ENCODE measurements at regions not wholly inside any gene's neighbourhood (a gene's known extent, or its start where the extent isn't known, plus 50 kb on each side); places are given as distances from the start of the nearest gene placed in this dataset.

GRCh38 chr2:147792966-147793617, 51.7 kb upstream of the ACVR2A start:
- no peaks in the 10 kb centered on the region for H3K36me3 Mint-ChIP-seq (ENCODE audit: low read depth)
- no peaks in the 10 kb centered on the region for H3K27me3 Mint-ChIP-seq
- H3K27ac Mint-ChIP-seq = no peak overlapping the region
- H3K9me3 ChIP-seq (ENCODE audit: control insufficient read depth, low read length, poor library complexity, severe bottlenecking) = peaks cover 4% of the 10 kb centered on the region
- H3K4me3 Mint-ChIP-seq = no peak overlapping the region
- no peak for ATAC-seq
- DNase-seq = no peak
- H3K4me1 Mint-ChIP-seq = peaks cover 9% of the 10 kb centered on the region

DNA sequence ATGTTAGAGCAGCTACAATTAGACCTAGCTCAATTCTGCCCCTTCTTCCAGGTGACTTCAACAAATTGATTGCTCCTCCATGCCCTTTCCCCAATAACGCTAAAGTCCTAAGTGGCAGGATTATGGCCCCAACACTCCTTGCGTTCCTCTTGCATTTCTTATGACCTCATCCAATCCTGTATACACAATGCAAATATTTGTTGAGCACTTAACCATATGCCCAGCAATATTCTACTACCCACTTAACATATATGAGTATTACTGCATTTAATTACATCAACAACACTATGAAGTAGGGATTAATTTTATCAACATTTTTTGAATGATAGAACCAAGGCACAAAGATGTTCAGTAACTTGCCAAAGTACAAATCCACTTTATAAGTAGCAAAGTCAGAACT, 54.2 kb upstream of the ACVR2A start:
- H3K4me1 Mint-ChIP-seq = no peaks in the 10 kb centered on the region
- H3K36me3 Mint-ChIP-seq (ENCODE audit: low read depth) = no peaks in the 10 kb centered on the region
- H3K4me3 Mint-ChIP-seq = no peak overlapping the region
- no peaks in the 10 kb centered on the region for H3K27me3 Mint-ChIP-seq
- DNase-seq = no peak
- no peak for ATAC-seq
- H3K27ac Mint-ChIP-seq = no peak overlapping the region
- peaks cover 4% of the 10 kb centered on the region for H3K9me3 ChIP-seq (ENCODE audit: control insufficient read depth, low read length, poor library complexity, severe bottlenecking)

GRCh38 chr2:147789720-147790119, 55.1 kb upstream of the ACVR2A start:
- H3K9me3 ChIP-seq (ENCODE audit: control insufficient read depth, low read length, poor library complexity, severe bottlenecking) = peaks cover 4% of the 10 kb centered on the region
- no peak overlapping the region for H3K27ac Mint-ChIP-seq
- H3K4me3 Mint-ChIP-seq = no peak overlapping the region
- H3K27me3 Mint-ChIP-seq = no peaks in the 10 kb centered on the region
- ATAC-seq = no peak
- H3K36me3 Mint-ChIP-seq (ENCODE audit: low read depth) = no peaks in the 10 kb centered on the region
- DNase-seq = no peak
- H3K4me1 Mint-ChIP-seq = no peaks in the 10 kb centered on the region

DNA sequence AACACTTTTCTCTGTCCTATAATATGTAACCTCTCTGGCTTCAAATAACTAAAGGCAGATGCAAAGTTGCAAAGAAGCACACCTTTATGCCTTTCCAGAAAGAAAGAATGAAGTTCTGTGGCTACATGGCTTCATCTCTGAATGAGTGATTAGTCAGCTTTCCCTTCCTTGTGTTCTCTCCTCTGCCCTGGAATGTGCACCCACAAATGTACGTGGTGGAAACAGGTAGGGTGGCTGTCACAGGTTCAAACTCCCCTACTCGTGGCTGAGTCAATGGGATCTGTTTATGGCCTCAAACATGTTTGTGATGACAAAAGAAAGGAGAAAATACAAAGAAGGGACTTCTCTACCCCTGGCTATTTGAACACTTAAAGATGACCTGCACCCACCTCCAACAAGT, 55.5 kb upstream of the ACVR2A start:
- H3K27ac Mint-ChIP-seq = no peak overlapping the region
- DNase-seq (no peak), ATAC-seq (no peak)
- no peaks in the 10 kb centered on the region for H3K36me3 Mint-ChIP-seq (ENCODE audit: low read depth)
- H3K9me3 ChIP-seq (ENCODE audit: control insufficient read depth, low read length, poor library complexity, severe bottlenecking) = peaks cover 4% of the 10 kb centered on the region
- no peaks in the 10 kb centered on the region for H3K27me3 Mint-ChIP-seq
- H3K4me3 Mint-ChIP-seq = no peak overlapping the region
- no peaks in the 10 kb centered on the region for H3K4me1 Mint-ChIP-seq

- no peak overlapping the region for H3K4me3 Mint-ChIP-seq
- no peaks in the 10 kb centered on the region for H3K9me3 ChIP-seq (ENCODE audit: control insufficient read depth, low read length, poor library complexity, severe bottlenecking)
- H3K27ac Mint-ChIP-seq = no peak overlapping the region
- no peaks in the 10 kb centered on the region for H3K27me3 Mint-ChIP-seq
- H3K36me3 Mint-ChIP-seq (ENCODE audit: low read depth) = no peaks in the 10 kb centered on the region
- DNase-seq (no peak), ATAC-seq (no peak)
- no peaks in the 10 kb centered on the region for H3K4me1 Mint-ChIP-seq
Observed at GRCh38 chr2:147782141-147782930, 62.5 kb upstream of the ACVR2A start.

DNA sequence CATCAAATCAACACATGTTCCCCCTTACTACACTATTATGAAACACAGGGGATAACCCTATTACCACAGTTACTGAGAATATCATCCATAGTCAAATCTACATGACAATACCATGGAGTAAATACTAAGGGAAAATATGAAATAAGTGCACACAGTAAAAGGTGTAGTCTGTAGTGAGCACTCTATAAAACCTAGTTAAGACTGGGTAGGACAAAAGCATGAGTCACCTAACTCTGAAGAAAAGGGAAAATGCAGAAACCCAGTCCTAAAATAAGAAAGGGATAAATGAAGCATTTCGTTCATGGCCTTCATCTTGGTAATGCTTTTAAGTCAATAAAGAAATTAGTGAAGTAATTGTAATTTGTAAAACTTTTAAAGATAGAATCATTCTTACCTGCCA, 65.4 kb upstream of the ACVR2A start:
- no peak for ATAC-seq
- Mint-ChIP-seq H3K4me3 (no peak overlapping the region), H3K4me1 (no peaks in the 10 kb centered on the region), H3K36me3 (ENCODE audit: low read depth) (no peaks in the 10 kb centered on the region), H3K27ac (no peak overlapping the region), H3K27me3 (no peaks in the 10 kb centered on the region)
- H3K9me3 ChIP-seq (ENCODE audit: control insufficient read depth, low read length, poor library complexity, severe bottlenecking) = no peaks in the 10 kb centered on the region
- DNase-seq = no peak

- H3K4me3 Mint-ChIP-seq = no peak overlapping the region
- H3K27ac Mint-ChIP-seq = no peak overlapping the region
- H3K4me1 Mint-ChIP-seq = peaks cover 4% of the 10 kb centered on the region
- no peaks in the 10 kb centered on the region for H3K27me3 Mint-ChIP-seq
- DNase-seq = no peak
- no peaks in the 10 kb centered on the region for H3K9me3 ChIP-seq (ENCODE audit: control insufficient read depth, low read length, poor library complexity, severe bottlenecking)
- no peak for ATAC-seq
- H3K36me3 Mint-ChIP-seq (ENCODE audit: low read depth) = peaks cover 2% of the 10 kb centered on the region
Observed at GRCh38 chr2:147777394-147777793, 67.4 kb upstream of the ACVR2A start.

GRCh38 chr2:147774805-147775204, 70.0 kb upstream of the ACVR2A start:
- H3K9me3 ChIP-seq (ENCODE audit: control insufficient read depth, low read length, poor library complexity, severe bottlenecking) = no peaks in the 10 kb centered on the region
- peaks cover 2% of the 10 kb centered on the region for H3K36me3 Mint-ChIP-seq (ENCODE audit: low read depth)
- no peak for ATAC-seq
- H3K4me3 Mint-ChIP-seq = no peak overlapping the region
- H3K4me1 Mint-ChIP-seq = peaks cover 4% of the 10 kb centered on the region
- no peak for DNase-seq
- H3K27me3 Mint-ChIP-seq = no peaks in the 10 kb centered on the region
- no peak overlapping the region for H3K27ac Mint-ChIP-seq

- no peak overlapping the region for H3K4me3 Mint-ChIP-seq
- DNase-seq (no peak), ATAC-seq (no peak)
- H3K9me3 ChIP-seq (ENCODE audit: control insufficient read depth, low read length, poor library complexity, severe bottlenecking) = no peaks in the 10 kb centered on the region
- H3K27me3 Mint-ChIP-seq = no peaks in the 10 kb centered on the region
- H3K4me1 Mint-ChIP-seq = peaks cover 4% of the 10 kb centered on the region
- H3K27ac Mint-ChIP-seq = no peak overlapping the region
- H3K36me3 Mint-ChIP-seq (ENCODE audit: low read depth) = peaks cover 2% of the 10 kb centered on the region
Observed at GRCh38 chr2:147773479-147773878, 71.3 kb upstream of the ACVR2A start.

- no peak for DNase-seq
- ATAC-seq = no peak
- Mint-ChIP-seq H3K27ac (no peak overlapping the region), H3K36me3 (ENCODE audit: low read depth) (peaks cover 2% of the 10 kb centered on the region), H3K27me3 (no peaks in the 10 kb centered on the region), H3K4me1 (peaks cover 4% of the 10 kb centered on the region), H3K4me3 (no peak overlapping the region)
- no peaks in the 10 kb centered on the region for H3K9me3 ChIP-seq (ENCODE audit: control insufficient read depth, low read length, poor library complexity, severe bottlenecking)
Observed at GRCh38 chr2:147772781-147773180, 72.0 kb upstream of the ACVR2A start.

DNA sequence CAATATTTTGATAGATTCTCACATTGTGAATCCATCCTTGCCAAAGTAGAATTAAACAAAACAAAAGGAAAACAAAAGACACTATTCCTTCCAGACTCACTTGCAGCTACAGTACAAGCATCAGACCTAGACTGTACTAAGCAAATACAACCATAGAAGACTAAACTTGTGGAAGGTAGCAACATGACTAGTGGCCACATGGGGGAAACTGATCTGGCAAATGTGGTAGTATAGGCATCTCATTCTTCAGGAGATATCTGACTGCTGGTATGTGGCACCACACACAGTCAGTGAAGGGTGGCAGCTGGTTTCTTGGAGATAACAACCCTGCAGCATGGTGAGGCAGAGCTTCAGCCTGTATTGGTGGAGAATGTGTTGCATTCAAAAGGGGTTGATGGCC, 81.0 kb upstream of the ACVR2A start:
- no peaks in the 10 kb centered on the region for H3K4me1 Mint-ChIP-seq
- no peaks in the 10 kb centered on the region for H3K27me3 Mint-ChIP-seq
- no peak overlapping the region for H3K4me3 Mint-ChIP-seq
- no peak overlapping the region for H3K27ac Mint-ChIP-seq
- ATAC-seq (no peak), DNase-seq (no peak)
- H3K9me3 ChIP-seq (ENCODE audit: control insufficient read depth, low read length, poor library complexity, severe bottlenecking) = no peaks in the 10 kb centered on the region
- H3K36me3 Mint-ChIP-seq (ENCODE audit: low read depth) = no peaks in the 10 kb centered on the region

- no peaks in the 10 kb centered on the region for H3K9me3 ChIP-seq (ENCODE audit: control insufficient read depth, low read length, poor library complexity, severe bottlenecking)
- no peak overlapping the region for H3K4me3 Mint-ChIP-seq
- ATAC-seq (no peak), DNase-seq (no peak)
- H3K36me3 Mint-ChIP-seq (ENCODE audit: low read depth) = peaks cover 2% of the 10 kb centered on the region
- H3K27ac Mint-ChIP-seq = no peak overlapping the region
- H3K27me3 Mint-ChIP-seq = no peaks in the 10 kb centered on the region
- no peaks in the 10 kb centered on the region for H3K4me1 Mint-ChIP-seq
Observed at GRCh38 chr2:147760984-147761383, 83.8 kb upstream of the ACVR2A start.

- no peaks in the 10 kb centered on the region for H3K4me1 Mint-ChIP-seq
- H3K27ac Mint-ChIP-seq = no peak overlapping the region
- ATAC-seq (no peak), DNase-seq (no peak)
- H3K27me3 Mint-ChIP-seq = no peaks in the 10 kb centered on the region
- H3K9me3 ChIP-seq (ENCODE audit: control insufficient read depth, low read length, poor library complexity, severe bottlenecking) = no peaks in the 10 kb centered on the region
- peaks cover 2% of the 10 kb centered on the region for H3K36me3 Mint-ChIP-seq (ENCODE audit: low read depth)
- no peak overlapping the region for H3K4me3 Mint-ChIP-seq
Observed at GRCh38 chr2:147759536-147759935, 85.3 kb upstream of the ACVR2A start.

GRCh38 chr2:147758821-147759220, 86.0 kb upstream of the ACVR2A start:
- DNase-seq (no peak), ATAC-seq (no peak)
- Mint-ChIP-seq H3K27ac (no peak overlapping the region), H3K4me3 (no peak overlapping the region), H3K27me3 (no peaks in the 10 kb centered on the region), H3K36me3 (ENCODE audit: low read depth) (peaks cover 2% of the 10 kb centered on the region), H3K4me1 (no peaks in the 10 kb centered on the region)
- no peaks in the 10 kb centered on the region for H3K9me3 ChIP-seq (ENCODE audit: control insufficient read depth, low read length, poor library complexity, severe bottlenecking)
